Mucosa of rectum (tissue), 2 donors: ENCODE measurements at regions not wholly inside any gene's neighbourhood (a gene's known extent, or its start where the extent isn't known, plus 50 kb on each side); places are given as distances from the start of the nearest gene placed in this dataset.

Source experiments
- H3K27ac ChIP-seq, 2 donors: one replicate each; pipeline ENCODE4 v1.7.0; 2013; ENCODE audit warnings: inconsistent platforms in 2 of 2, low read depth in 2 of 2, low read length in 2 of 2
- H3K27me3 ChIP-seq, 2 donors: one replicate each; pipeline ENCODE4 v1.7.0; 2013; ENCODE audit warnings: low read length in 2 of 2; ENCODE audit not compliant: control insufficient read depth in 2 of 2, insufficient read depth in 2 of 2
- H3K36me3 ChIP-seq, 2 donors: one replicate each; pipeline ENCODE4 v1.7.0; 2013; ENCODE audit warnings: low read length in 2 of 2; ENCODE audit not compliant: control insufficient read depth in 2 of 2, insufficient read depth in 2 of 2
- H3K4me1 ChIP-seq, 2 donors: one replicate each; pipeline ENCODE4 v1.7.0; 2013; ENCODE audit warnings: low read length in 2 of 2, mild to moderate bottlenecking in 1 of 2; ENCODE audit not compliant: control insufficient read depth in 2 of 2, insufficient read depth in 2 of 2
- H3K4me3 ChIP-seq, 2 donors: one replicate each; pipeline ENCODE4 v1.7.0; 2013; ENCODE audit warnings: low read length in 2 of 2
- H3K9ac ChIP-seq, 2 donors: one replicate each; pipeline ENCODE4 v1.7.0; 2013; ENCODE audit warnings: low read length in 2 of 2, low read depth in 1 of 2, mild to moderate bottlenecking in 1 of 2
- H3K9me3 ChIP-seq, 2 donors: one replicate each; pipeline ENCODE4 v1.7.0; 2013; ENCODE audit warnings: low read length in 2 of 2; ENCODE audit not compliant: control insufficient read depth in 2 of 2
- donor health status: healthy.
- donor health status: Normal muscosa, but diverticular disease.

DNA sequence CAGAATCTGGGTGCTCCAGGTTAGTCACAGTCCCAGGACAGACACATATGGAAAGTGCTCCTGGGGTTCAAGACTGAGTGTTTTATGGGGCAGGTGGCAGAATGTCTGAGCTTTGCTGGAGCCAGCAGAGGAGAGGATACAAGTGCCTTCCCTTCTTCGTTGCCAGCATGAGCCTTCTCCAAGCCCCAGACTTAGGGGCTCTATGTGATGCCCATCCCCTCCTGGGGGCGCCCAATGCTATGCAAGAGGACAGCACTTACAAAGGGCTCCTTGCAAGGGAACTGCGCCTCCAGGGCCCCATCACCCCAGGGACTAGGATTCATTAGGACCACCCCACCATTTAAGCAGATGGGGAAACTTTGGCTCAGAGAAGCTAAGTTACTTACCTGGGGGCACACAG lies 581.9 kb downstream of the BUD13 start:
- Histone ChIP-seq H3K9me3 (no peaks in the 10 kb centered on the region), H3K27me3 (peaks cover 0 to 3% of the 10 kb centered on the region in 2 donors), H3K4me1 (peaks cover 2 to 4% of the 10 kb centered on the region in 2 donors), H3K36me3 (no peaks in the 10 kb centered on the region), H3K9ac (no peak overlapping the region), H3K4me3 (no peak overlapping the region), H3K27ac (no peak overlapping the region)

DNA sequence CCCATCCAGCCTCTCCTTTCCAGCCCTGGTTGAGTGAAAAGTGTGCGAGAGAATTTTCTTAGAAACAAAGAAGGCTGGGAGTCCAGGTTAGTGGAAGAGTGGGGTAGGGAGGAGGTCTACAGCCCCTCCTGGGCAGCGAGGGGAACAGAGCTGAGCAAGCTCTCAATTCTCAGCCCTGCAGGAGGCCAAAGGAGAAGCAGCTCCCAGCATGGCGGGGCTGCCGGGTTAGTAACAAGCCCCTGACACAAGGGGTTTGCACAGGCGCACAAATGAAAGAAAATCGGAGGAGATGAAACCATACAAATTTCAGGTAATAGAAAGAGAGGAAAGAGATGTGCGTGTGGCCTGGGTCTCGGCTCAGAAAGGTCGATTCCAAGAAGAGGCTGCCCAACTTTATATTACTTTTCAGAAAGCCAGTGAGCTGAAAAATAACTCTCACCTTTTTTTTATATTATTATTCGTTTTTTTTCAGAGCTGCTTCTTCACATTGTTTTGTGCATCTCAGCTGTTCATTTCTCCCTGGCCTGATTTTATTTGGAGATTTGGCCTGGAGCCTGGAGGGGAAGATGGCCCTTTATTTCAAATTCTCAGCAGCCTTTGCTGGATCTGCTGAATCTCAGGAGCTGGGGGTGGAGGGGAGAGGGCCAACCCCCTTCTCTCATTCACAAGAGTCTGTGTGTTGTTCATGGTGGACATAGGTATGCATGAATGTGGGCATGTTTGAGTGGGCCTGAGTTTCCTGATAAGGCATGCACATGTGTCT lies 583.2 kb downstream of the BUD13 start:
- Histone ChIP-seq H3K27me3 (peaks cover 0 to 3% of the 10 kb centered on the region in 2 donors), H3K36me3 (no peaks in the 10 kb centered on the region), H3K4me1 (peaks cover 2 to 4% of the 10 kb centered on the region in 2 donors), H3K9me3 (no peaks in the 10 kb centered on the region), H3K4me3 (no peak overlapping the region), H3K9ac (no peak overlapping the region), H3K27ac (no peak overlapping the region)

GRCh38 chr11:116188350-116188749 lies 584.4 kb downstream of the BUD13 start:
- Histone ChIP-seq H3K27me3 (peaks cover 0 to 3% of the 10 kb centered on the region in 2 donors), H3K36me3 (no peaks in the 10 kb centered on the region), H3K4me3 (no peak overlapping the region)

DNA sequence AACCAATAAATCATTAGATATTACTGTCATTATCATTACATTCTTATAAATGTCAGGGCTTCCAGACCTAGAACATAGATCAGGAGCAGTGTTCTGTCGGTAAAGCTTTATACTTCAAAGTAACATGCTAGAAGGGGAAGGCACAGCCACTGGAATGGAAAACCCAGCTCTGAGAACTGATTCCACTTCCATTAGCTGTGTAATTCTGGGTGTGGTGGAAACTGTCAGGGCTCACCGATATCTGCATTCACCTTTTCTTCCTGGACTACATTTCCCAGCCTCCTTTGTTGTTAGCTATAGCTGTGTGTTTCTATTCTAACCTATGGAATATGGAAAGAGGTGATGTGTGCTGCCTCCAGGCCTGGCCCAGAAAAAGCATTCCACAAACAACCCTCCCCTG lies 585.8 kb downstream of the BUD13 start:
- Histone ChIP-seq H3K36me3 (no peaks in the 10 kb centered on the region), H3K4me1 (no peaks in the 10 kb centered on the region), H3K27me3 (no peaks in the 10 kb centered on the region), H3K27ac (no peak overlapping the region), H3K4me3 (no peak overlapping the region), H3K9ac (no peak overlapping the region), H3K9me3 (no peaks in the 10 kb centered on the region)

More at GRCh38 chr11:116188350-116188749, 584.4 kb downstream of the BUD13 start:
- Histone ChIP-seq H3K4me1 (peaks cover 2 to 4% of the 10 kb centered on the region in 2 donors), H3K9ac (no peak overlapping the region), H3K9me3 (no peaks in the 10 kb centered on the region), H3K27ac (no peak overlapping the region)

DNA sequence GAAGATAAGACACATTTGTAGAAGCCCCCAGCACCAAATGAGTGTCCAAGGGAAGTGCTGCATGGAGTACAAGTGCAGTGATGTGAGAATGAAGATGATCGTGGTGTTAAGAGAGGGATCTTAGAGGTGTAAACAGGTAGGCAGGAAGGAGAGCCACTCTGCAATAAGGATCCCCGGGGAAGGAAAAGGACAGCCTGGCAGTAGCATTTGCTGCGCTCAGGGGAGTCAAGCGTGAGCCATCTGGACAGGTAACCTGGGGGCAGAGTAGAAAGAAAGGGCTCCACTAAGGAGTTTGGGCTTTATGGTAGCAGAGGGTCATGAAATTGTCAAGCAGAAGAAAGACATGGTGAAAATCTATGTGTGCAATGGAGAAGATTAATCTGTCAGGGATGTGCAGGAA lies 587.2 kb downstream of the BUD13 start:
- Histone ChIP-seq H3K27ac (no peak overlapping the region), H3K27me3 (no peaks in the 10 kb centered on the region), H3K36me3 (no peaks in the 10 kb centered on the region), H3K4me3 (no peak overlapping the region), H3K9me3 (no peaks in the 10 kb centered on the region), H3K9ac (no peak overlapping the region), H3K4me1 (no peaks in the 10 kb centered on the region)

GRCh38 chr11:116184763-116185162 lies 588.0 kb downstream of the BUD13 start:
- Histone ChIP-seq H3K36me3 (no peaks in the 10 kb centered on the region), H3K9me3 (no peaks in the 10 kb centered on the region), H3K9ac (no peak overlapping the region), H3K4me1 (no peaks in the 10 kb centered on the region), H3K27ac (no peak overlapping the region), H3K4me3 (no peak overlapping the region), H3K27me3 (no peaks in the 10 kb centered on the region)

DNA sequence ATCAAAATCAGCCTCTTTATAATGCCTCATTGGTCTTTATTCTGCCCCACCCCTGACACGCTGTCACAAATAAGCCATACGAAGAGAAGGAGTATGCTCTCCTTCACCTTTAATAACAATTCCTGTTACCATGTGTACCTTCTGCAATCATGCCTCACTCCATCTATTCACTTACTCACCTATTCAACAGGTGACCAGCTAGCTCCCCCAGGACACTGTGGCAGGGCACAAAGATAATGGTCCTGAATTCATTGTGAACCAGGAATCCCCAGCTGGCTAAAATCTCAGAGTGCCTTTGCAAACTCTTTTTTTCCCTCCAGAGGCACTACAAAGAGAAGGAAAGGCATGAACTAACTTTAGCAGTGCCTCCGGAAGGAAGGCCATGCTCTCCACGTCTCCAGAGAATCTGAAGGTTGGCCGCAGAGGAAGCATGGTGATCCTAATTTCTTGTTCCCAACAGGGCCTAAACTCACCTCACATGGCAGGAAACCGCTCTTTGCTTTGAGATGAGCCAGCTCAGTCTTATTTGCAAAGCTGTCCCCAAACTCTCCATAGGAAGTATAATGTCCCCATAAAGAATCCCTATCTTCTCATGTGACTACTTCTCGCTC lies 590.3 kb downstream of the BUD13 start:
- H3K9ac ChIP-seq: no peak overlapping the region
- no peaks in the 10 kb centered on the region for H3K9me3 ChIP-seq
- no peak overlapping the region for H3K4me3 ChIP-seq
- no peaks in the 10 kb centered on the region for H3K36me3 ChIP-seq
- H3K27ac ChIP-seq: no peak overlapping the region
- H3K27me3 ChIP-seq: no peaks in the 10 kb centered on the region
- no peaks in the 10 kb centered on the region for H3K4me1 ChIP-seq

DNA sequence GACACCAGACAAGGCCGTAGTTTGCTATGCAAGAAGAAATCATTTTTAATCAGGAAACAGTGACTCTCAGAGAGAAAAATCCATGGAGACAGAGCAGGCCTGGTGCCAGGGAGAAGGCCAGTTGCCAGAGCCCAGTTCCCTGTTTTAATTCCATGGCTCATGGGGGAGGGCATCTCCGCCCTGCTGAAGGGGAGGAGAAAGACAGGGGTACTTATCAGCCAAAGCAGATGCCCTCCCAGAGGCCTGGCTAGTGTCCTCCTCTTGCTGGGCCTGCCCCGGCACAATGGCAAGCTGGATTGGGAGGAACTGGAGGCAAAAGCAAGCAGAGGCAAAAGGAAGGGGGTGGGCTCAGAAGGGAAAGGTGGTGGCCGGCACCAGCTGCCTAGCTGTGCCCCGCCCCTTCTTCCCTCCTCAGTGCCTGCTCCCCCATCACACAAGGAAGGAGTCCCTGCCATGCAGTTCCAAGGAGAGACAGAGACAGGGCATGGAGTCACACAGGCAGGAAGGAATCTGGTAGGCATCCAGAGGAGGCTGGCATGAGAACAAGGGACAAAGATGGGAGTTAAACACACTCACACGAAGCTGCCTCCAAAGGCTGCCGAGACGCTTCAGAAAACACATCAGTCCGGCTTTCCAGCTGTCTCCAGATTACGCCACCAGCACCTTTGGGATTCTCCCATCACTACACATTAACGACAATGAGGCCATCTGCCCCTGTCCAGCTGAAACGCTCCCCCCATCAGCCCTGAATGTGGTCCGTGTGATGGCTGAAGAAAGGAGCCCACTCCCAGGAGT lies 591.8 kb downstream of the BUD13 start:
- Histone ChIP-seq H3K9ac (no peak overlapping the region), H3K4me3 (no peak overlapping the region), H3K27ac (no peak overlapping the region)

DNA sequence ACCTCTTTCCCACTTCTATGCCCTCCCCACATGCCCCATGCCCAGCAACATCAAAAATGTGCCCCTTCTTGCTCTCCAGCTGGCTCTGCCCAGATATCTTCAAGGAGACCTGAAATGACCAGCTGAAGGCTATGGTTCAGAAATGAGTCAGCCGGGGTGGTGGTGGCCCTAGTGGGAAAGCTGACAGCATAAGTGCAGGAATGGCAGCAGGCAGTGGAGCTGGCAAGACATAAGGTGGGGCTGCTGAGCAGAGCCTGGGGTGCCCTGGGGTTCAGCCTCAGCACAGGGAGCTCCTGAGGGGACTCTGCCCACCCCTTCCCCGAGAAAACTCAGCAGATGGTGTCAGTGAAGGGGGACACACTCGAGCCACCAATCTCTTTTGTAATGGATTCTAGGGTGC lies 593.4 kb downstream of the BUD13 start:
- H3K4me1 ChIP-seq: no peaks in the 10 kb centered on the region
- no peak overlapping the region for H3K27ac ChIP-seq
- H3K36me3 ChIP-seq: no peaks in the 10 kb centered on the region
- no peak overlapping the region for H3K4me3 ChIP-seq
- no peaks in the 10 kb centered on the region for H3K9me3 ChIP-seq
- no peak overlapping the region for H3K9ac ChIP-seq
- H3K27me3 ChIP-seq: no peaks in the 10 kb centered on the region

More for the DNA sequence above, 591.8 kb downstream of the BUD13 start:
- Histone ChIP-seq H3K4me1 (no peaks in the 10 kb centered on the region), H3K9me3 (no peaks in the 10 kb centered on the region), H3K36me3 (no peaks in the 10 kb centered on the region), H3K27me3 (no peaks in the 10 kb centered on the region)
